Fibroblast of lung (primary cell): ENCODE measurements at regions not wholly inside any gene's neighbourhood (a gene's known extent, or its start where the extent isn't known, plus 50 kb on each side); places are given as distances from the start of the nearest gene placed in this dataset.

Experiments
- EZH2 ChIP-seq: IDR thresholded peaks from 2 replicates; pipeline ENCODE4 v1.5.1; 2012; ENCODE audit warnings: low read length, control low read depth, mild to moderate bottlenecking; ENCODE audit errors: missing control alignments
- TF ChIP-seq, protein P1 (sequence below), 2 donors: IDR thresholded peaks in 1 of 2; conservative IDR thresholded peaks in 1 of 2; 1 replicate in 1 of 2; 2 replicates in 1 of 2; pipeline ENCODE4 v1.5.1; 2011 to 2012; ENCODE audit warnings: low read length in 2 of 2, control low read depth in 1 of 2, inconsistent platforms in 1 of 2, low read depth in 1 of 2, mild to moderate bottlenecking in 1 of 2

DNA sequence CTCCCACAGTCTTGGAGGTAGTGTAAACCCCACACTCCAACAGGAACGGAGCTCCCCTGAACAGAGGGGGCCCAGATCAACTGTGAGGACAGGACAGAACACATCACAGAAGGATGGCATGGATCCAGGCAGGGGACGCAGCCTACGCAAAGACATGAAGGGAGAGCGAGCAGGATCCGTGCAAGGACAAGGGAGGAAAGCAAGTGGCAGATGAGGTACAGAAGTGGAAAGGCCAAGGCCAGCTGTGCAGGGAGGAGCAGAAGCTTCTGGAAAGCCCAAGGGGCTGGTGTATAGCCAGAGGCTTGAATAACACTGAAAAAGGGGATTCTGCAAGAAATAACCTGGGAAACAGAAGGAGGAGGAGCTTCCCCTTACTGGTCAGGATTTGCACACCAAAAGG, 81.2 kb downstream of the SIPA1L2 start:
- TF ChIP-seq, protein P1, sequence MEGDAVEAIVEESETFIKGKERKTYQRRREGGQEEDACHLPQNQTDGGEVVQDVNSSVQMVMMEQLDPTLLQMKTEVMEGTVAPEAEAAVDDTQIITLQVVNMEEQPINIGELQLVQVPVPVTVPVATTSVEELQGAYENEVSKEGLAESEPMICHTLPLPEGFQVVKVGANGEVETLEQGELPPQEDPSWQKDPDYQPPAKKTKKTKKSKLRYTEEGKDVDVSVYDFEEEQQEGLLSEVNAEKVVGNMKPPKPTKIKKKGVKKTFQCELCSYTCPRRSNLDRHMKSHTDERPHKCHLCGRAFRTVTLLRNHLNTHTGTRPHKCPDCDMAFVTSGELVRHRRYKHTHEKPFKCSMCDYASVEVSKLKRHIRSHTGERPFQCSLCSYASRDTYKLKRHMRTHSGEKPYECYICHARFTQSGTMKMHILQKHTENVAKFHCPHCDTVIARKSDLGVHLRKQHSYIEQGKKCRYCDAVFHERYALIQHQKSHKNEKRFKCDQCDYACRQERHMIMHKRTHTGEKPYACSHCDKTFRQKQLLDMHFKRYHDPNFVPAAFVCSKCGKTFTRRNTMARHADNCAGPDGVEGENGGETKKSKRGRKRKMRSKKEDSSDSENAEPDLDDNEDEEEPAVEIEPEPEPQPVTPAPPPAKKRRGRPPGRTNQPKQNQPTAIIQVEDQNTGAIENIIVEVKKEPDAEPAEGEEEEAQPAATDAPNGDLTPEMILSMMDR (conservative IDR thresholded peaks at IDR 0.05 in 1 of 2, IDR thresholded peaks at IDR 0.05 in 1 of 2; ENCODE audit: low read depth in 1 of 2, low read length in 2 of 2): no peak
- no peak for TF ChIP-seq EZH2
